ENCODE measurements at regions not wholly inside any gene's neighbourhood (a gene's known extent, or its start where the extent isn't known, plus 50 kb on each side); places are given as distances from the start of the nearest gene placed in this dataset.

DNA sequence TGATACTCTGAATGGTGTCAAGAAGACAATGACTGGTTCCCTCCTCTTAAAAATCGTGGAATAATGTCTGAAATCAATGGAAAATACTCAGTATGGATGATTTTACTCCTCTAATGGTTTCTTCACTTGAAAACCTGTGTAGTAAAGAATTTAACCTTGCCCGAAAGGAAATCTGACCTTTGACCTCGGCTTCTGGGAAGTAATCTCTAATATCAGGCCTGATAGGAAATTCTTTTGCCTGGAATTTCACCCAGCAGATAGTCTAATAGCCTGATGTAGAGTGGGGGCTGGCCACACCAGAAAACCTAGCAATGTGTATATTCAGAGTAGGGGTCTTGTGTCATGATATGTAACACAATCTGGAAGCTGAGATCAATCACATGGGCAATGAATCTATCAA lies 91.5 kb upstream of the GOLIM4 start (continued):
- TF ChIP-seq SAP130 (CRISPR knock-in tag; IDR thresholded peaks at IDR 0.05; ENCODE audit: low read depth) (no peak), ZNF546 (CRISPR knock-in tag; conservative IDR thresholded peaks at IDR 0.05) (no peak), SRSF4 (IDR thresholded peaks at IDR 0.05; ENCODE audit: low read depth, low read length, poor library complexity, severe bottlenecking) (no peak), TMF1 (CRISPR knock-in tag; IDR thresholded peaks at IDR 0.05; ENCODE audit: low read depth) (no peak), HNRNPLL (IDR thresholded peaks at IDR 0.05; ENCODE audit: low read depth, low read length, poor library complexity, severe bottlenecking) (no peak), ATM (IDR thresholded peaks at IDR 0.05; ENCODE audit: borderline replicate concordance) (no peak)
- TF ChIP-seq, protein P1, sequence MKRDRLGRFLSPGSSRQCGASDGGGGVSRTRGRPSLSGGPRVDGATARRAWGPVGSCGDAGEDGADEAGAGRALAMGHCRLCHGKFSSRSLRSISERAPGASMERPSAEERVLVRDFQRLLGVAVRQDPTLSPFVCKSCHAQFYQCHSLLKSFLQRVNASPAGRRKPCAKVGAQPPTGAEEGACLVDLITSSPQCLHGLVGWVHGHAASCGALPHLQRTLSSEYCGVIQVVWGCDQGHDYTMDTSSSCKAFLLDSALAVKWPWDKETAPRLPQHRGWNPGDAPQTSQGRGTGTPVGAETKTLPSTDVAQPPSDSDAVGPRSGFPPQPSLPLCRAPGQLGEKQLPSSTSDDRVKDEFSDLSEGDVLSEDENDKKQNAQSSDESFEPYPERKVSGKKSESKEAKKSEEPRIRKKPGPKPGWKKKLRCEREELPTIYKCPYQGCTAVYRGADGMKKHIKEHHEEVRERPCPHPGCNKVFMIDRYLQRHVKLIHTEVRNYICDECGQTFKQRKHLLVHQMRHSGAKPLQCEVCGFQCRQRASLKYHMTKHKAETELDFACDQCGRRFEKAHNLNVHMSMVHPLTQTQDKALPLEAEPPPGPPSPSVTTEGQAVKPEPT (CRISPR knock-in tag; IDR thresholded peaks at IDR 0.05; ENCODE audit: low read depth) = no peak
- TF ChIP-seq, protein P2, sequence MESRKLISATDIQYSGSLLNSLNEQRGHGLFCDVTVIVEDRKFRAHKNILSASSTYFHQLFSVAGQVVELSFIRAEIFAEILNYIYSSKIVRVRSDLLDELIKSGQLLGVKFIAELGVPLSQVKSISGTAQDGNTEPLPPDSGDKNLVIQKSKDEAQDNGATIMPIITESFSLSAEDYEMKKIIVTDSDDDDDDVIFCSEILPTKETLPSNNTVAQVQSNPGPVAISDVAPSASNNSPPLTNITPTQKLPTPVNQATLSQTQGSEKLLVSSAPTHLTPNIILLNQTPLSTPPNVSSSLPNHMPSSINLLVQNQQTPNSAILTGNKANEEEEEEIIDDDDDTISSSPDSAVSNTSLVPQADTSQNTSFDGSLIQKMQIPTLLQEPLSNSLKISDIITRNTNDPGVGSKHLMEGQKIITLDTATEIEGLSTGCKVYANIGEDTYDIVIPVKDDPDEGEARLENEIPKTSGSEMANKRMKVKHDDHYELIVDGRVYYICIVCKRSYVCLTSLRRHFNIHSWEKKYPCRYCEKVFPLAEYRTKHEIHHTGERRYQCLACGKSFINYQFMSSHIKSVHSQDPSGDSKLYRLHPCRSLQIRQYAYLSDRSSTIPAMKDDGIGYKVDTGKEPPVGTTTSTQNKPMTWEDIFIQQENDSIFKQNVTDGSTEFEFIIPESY (CRISPR knock-in tag; IDR thresholded peaks at IDR 0.05) = no peak
- TF ChIP-seq, protein P3, sequence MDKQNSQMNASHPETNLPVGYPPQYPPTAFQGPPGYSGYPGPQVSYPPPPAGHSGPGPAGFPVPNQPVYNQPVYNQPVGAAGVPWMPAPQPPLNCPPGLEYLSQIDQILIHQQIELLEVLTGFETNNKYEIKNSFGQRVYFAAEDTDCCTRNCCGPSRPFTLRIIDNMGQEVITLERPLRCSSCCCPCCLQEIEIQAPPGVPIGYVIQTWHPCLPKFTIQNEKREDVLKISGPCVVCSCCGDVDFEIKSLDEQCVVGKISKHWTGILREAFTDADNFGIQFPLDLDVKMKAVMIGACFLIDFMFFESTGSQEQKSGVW (CRISPR knock-in tag; IDR thresholded peaks at IDR 0.05; ENCODE audit: borderline replicate concordance) = no peak
- TF ChIP-seq, protein P4, sequence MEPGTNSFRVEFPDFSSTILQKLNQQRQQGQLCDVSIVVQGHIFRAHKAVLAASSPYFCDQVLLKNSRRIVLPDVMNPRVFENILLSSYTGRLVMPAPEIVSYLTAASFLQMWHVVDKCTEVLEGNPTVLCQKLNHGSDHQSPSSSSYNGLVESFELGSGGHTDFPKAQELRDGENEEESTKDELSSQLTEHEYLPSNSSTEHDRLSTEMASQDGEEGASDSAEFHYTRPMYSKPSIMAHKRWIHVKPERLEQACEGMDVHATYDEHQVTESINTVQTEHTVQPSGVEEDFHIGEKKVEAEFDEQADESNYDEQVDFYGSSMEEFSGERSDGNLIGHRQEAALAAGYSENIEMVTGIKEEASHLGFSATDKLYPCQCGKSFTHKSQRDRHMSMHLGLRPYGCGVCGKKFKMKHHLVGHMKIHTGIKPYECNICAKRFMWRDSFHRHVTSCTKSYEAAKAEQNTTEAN (CRISPR knock-in tag; conservative IDR thresholded peaks at IDR 0.05) = no peak
